A549 (cell line): ENCODE measurements at regions not wholly inside any gene's neighbourhood (a gene's known extent, or its start where the extent isn't known, plus 50 kb on each side); places are given as distances from the start of the nearest gene placed in this dataset.

ENCODE experiments used
- ATAC-seq, 2 experiments: fragments of 200-7000 bp in 1 of 2; fragments of >200 bp in 1 of 2; cut with Nextera tagmentation in 1 of 2; cut with Tn5 transposase in 1 of 2; 3 replicates each; pipeline versions ENCODE4 v1.8.0 to v1.9.1; 2018 to 2020; ENCODE audit warnings: mild to moderate bottlenecking in 1 of 2, moderate library complexity in 1 of 2
- CTCF ChIA-PET: fragments of 300-600 bp; sonication (Branson Sonifier 250); formaldehyde crosslinking; extraction: SDS; loops from one replicate; lab custom pipeline; 2021; ENCODE audit warnings: antibody characterized with exemption, inconsistent platforms; lab: Yijun Ruan, JAX
- POLR2A ChIA-PET: fragments of 350-600 bp; formaldehyde crosslinking; extraction: SDS; loops from one replicate; lab custom pipeline; 2021; ENCODE audit warnings: antibody characterized with exemption, inconsistent platforms; lab: Yijun Ruan, JAX
- DNase-seq, 2 experiments: peaks; one replicate each; pipeline versions ENCODE4 v3.0.0 to v3.0.0-alpha.2; 2011 to 2016; ENCODE audit warnings: low read depth in 1 of 2, low spot score in 1 of 2
- FAIRE-seq: peaks from 2 replicates; lab custom pipeline; 2011; peaks lifted over from hg19 to GRCh38; lab: Jason Lieb, UNC
- H3K27ac ChIP-seq, 2 experiments: fragments of >200 bp; sonication (Bioruptor Twin); formaldehyde crosslinking; 3 replicates each; pipeline ENCODE4 v1.5.1; 2016 to 2017
- H3K4me1 ChIP-seq: fragments of >200 bp; sonication (Bioruptor Twin); formaldehyde crosslinking; 3 replicates; pipeline ENCODE4 v1.6.1; 2016
- H3K4me2 ChIP-seq: fragments of >200 bp; sonication (Bioruptor Twin); formaldehyde crosslinking; 3 replicates; pipeline ENCODE4 v1.6.1; 2016
- H3K4me3 ChIP-seq: fragments of >200 bp; sonication (Bioruptor Twin); formaldehyde crosslinking; 3 replicates; pipeline ENCODE4 v1.5.1; 2016
- H3K9me3 ChIP-seq: fragments of >200 bp; sonication (Bioruptor Twin); formaldehyde crosslinking; 3 replicates; pipeline ENCODE4 v1.6.1; 2016
- BHLHE40 ChIP-seq: IDR thresholded peaks from 2 replicates; pipeline ENCODE4 v1.6.1; 2012; ENCODE audit warnings: low read depth, low read length, inconsistent platforms
- CBX2 ChIP-seq: fragments of 200-600 bp; sonication (generic); IDR thresholded peaks from 2 replicates; pipeline ENCODE4 v1.6.1; 2016; ENCODE audit warnings: low read depth, mild to moderate bottlenecking, borderline replicate concordance
- E2F6 ChIP-seq: IDR thresholded peaks from 2 replicates; pipeline ENCODE4 v1.6.1; 2012; ENCODE audit warnings: low read depth, borderline replicate concordance
- EHF ChIP-seq: fragments of 250-450 bp; sonication (Bioruptor Pico); IDR thresholded peaks from 2 replicates; pipeline ENCODE4 v1.5.0; 2020; ENCODE audit warnings: mild to moderate bottlenecking
- EHMT2 ChIP-seq: fragments of 200-600 bp; sonication (generic); IDR thresholded peaks from 2 replicates; pipeline ENCODE4 v1.6.1; 2016; ENCODE audit warnings: antibody characterized with exemption, low read depth, mild to moderate bottlenecking, moderate library complexity
- FOSB ChIP-seq: fragments of 250-450 bp; sonication (Bioruptor Pico); IDR thresholded peaks from 2 replicates; pipeline ENCODE4 v1.5.0; 2020; ENCODE audit warnings: mild to moderate bottlenecking, moderate library complexity
- FOSL2 ChIP-seq, 2 experiments: fragments of 450-650 bp in 1 of 2; fragments of >200 bp in 1 of 2; sonication (Bioruptor Twin) in 1 of 2; formaldehyde crosslinking; IDR thresholded peaks; 2 replicates each; pipeline versions ENCODE4 v1.5.0 to v1.6.1; 2016 to 2020; ENCODE audit warnings: mild to moderate bottlenecking in 1 of 2, moderate library complexity in 1 of 2
- FOXS1 ChIP-seq: fragments of 250-450 bp; sonication (Bioruptor Pico); IDR thresholded peaks from 2 replicates; pipeline ENCODE4 v1.5.0; 2020; ENCODE audit warnings: mild to moderate bottlenecking, moderate library complexity
- HDAC2 ChIP-seq: fragments of 200-600 bp; sonication (generic); IDR thresholded peaks from 2 replicates; pipeline ENCODE4 v1.6.1; 2016
- HMGXB4 ChIP-seq: fragments of 250-450 bp; sonication (Bioruptor Pico); IDR thresholded peaks from 2 replicates; pipeline ENCODE4 v1.5.0; 2021; ENCODE audit warnings: mild to moderate bottlenecking, moderate library complexity, borderline replicate concordance
- HOXB5 ChIP-seq: fragments of 250-450 bp; sonication (Bioruptor Pico); IDR thresholded peaks from 2 replicates; pipeline ENCODE4 v1.5.0; 2020; ENCODE audit warnings: mild to moderate bottlenecking, moderate library complexity
- JUN ChIP-seq, 2 experiments: fragments of >200 bp; sonication (Bioruptor Twin); formaldehyde crosslinking; IDR thresholded peaks; 2 replicates in 1 of 2; 3 replicates in 1 of 2; pipeline ENCODE4 v1.6.1; 2016 to 2017
- KDM5A ChIP-seq: fragments of 200-600 bp; sonication (generic); IDR thresholded peaks from 2 replicates; pipeline ENCODE4 v1.6.1; 2016; ENCODE audit warnings: antibody characterized with exemption, mild to moderate bottlenecking
- MAX ChIP-seq: IDR thresholded peaks from 2 replicates; pipeline ENCODE4 v1.6.1; 2012
- MYC ChIP-seq: IDR thresholded peaks from 2 replicates; pipeline ENCODE4 v1.6.1; 2012; ENCODE audit warnings: mild to moderate bottlenecking, inconsistent platforms, low read length, improper control_type of control experiment, borderline replicate concordance
- NFE2L2 ChIP-seq: fragments of 150-350 bp; conservative IDR thresholded peaks from 2 replicates; pipeline ENCODE4 v1.6.1; 2014; ENCODE audit warnings: low read length
- NPAS2 ChIP-seq: fragments of 250-450 bp; sonication (Bioruptor Pico); IDR thresholded peaks from 2 replicates; pipeline ENCODE4 v1.8.0; 2022; ENCODE audit warnings: mild to moderate bottlenecking, moderate library complexity, borderline replicate concordance
- PHF8 ChIP-seq: fragments of 200-600 bp; sonication (generic); IDR thresholded peaks from 2 replicates; pipeline ENCODE4 v1.6.1; 2016; ENCODE audit warnings: low read depth, mild to moderate bottlenecking, antibody characterized with exemption, moderate library complexity, borderline replicate concordance
- POLR2A ChIP-seq: IDR thresholded peaks from 2 replicates; pipeline ENCODE4 v1.6.1; 2012; ENCODE audit warnings: mild to moderate bottlenecking, low read length
- RCOR1 ChIP-seq: fragments of 150-350 bp; IDR thresholded peaks from 2 replicates; pipeline ENCODE4 v1.6.1; 2014; ENCODE audit warnings: antibody characterized with exemption, low read length, low read depth
- SMC3 ChIP-seq: fragments of >200 bp; sonication (Bioruptor Twin); formaldehyde crosslinking; IDR thresholded peaks from 3 replicates; pipeline ENCODE4 v1.6.1; 2018; ENCODE audit warnings: inconsistent platforms
- SREBF2 ChIP-seq: fragments of 450-650 bp; IDR thresholded peaks from 2 replicates; pipeline ENCODE4 v1.6.1; 2014; ENCODE audit warnings: mild to moderate bottlenecking, moderate library complexity
- ZSCAN20 ChIP-seq: fragments of 250-450 bp; sonication (Bioruptor Pico); IDR thresholded peaks from 2 replicates; pipeline ENCODE4 v1.8.0; 2022; ENCODE audit warnings: mild to moderate bottlenecking, moderate library complexity
- WGBS: methylation state at CpG from one replicate; pipeline ENCODE4 v1.1.6; 2017; ENCODE audit errors: missing lambda C conversion rate; 5-methylcytosine and 5-hydroxymethylcytosine counted together
- TF ChIP-seq, protein P1 (sequence below): fragments of 450-650 bp; IDR thresholded peaks from 2 replicates; pipeline ENCODE4 v1.6.1; 2014; ENCODE audit warnings: antibody characterized with exemption

GRCh38 chr5:159493696-159494095 lies 163.4 kb upstream of the IL12B start:
- no peaks in the 10 kb centered on the region for H3K4me1 ChIP-seq
- TF ChIP-seq HDAC2 (no peak), KDM5A (no peak), MAX (no peak), CBX2 (no peak), SMC3 (no peak), FOSL2 (IDR thresholded peaks at IDR 0.05) (no peak), FOSL2 (CRISPR knock-in tag; IDR thresholded peaks at IDR 0.05) (no peak), RCOR1 (no peak), FOSB (CRISPR knock-in tag) (no peak), BHLHE40 (no peak), POLR2A (no peak), HMGXB4 (CRISPR knock-in tag) (no peak), NFE2L2 (no peak), NPAS2 (CRISPR knock-in tag) (no peak), E2F6 (no peak)
- TF ChIP-seq, protein P1, sequence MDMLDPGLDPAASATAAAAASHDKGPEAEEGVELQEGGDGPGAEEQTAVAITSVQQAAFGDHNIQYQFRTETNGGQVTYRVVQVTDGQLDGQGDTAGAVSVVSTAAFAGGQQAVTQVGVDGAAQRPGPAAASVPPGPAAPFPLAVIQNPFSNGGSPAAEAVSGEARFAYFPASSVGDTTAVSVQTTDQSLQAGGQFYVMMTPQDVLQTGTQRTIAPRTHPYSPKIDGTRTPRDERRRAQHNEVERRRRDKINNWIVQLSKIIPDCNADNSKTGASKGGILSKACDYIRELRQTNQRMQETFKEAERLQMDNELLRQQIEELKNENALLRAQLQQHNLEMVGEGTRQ = no peak
- CTCF ChIA-PET = no interaction called here

DNA sequence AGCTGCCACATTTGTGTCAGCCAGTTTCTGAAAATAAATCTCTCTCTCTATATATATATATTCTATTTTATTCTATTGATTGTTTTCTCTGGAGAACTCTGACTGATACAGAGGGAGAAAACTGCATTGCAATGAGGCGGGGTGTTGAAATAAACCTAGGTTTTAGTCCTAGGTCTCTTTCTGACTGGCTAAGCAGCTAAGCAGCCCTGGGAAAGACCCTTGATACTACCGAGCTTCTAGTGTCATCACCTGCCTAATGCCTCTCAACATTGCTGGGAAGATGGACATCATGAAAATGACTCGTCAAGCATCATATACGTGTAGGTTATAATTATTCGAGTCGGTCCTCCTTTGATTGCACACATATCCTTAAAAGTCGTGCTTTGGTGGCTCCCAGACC lies 166.5 kb upstream of the IL12B start:
- H3K9me3 ChIP-seq = no peaks in the 10 kb centered on the region
- H3K4me3 ChIP-seq = no peak overlapping the region
- ChIA-PET POLR2A (no interaction called here), CTCF (interaction anchor here (1.0 to 1.2 kb wide), 2 partner anchors 10 to 95 kb away, joined by 3 to 4 read pairs; no protein-coding TSS in a partner anchor)
- no peaks in the 10 kb centered on the region for H3K4me1 ChIP-seq
- no peak for FAIRE-seq
- TF ChIP-seq FOXS1 (no peak), MAX (no peak), SREBF2 (no peak), HOXB5 (CRISPR knock-in tag) (no peak), NFE2L2 (no peak), MYC (no peak), EHMT2 (no peak), EHF (CRISPR knock-in tag) (no peak), JUN (IDR thresholded peaks at IDR 0.05) (no peak), RCOR1 (no peak), ZSCAN20 (CRISPR knock-in tag) (no peak), SMC3 (no peak), PHF8 (no peak)
- no peak overlapping the region for H3K4me2 ChIP-seq
- WGBS = 82% methylated on average over 7 of the region's 7 CpGs
- DNase-seq = no peak
- H3K27ac ChIP-seq = no peak overlapping the region
- ATAC-seq = no peak

More at GRCh38 chr5:159493696-159494095, 163.4 kb upstream of the IL12B start:
- FAIRE-seq (no peak), DNase-seq (no peak), ATAC-seq (no peak)
- POLR2A ChIA-PET = no interaction called here
- Histone ChIP-seq H3K27ac (no peak overlapping the region), H3K4me2 (no peak overlapping the region), H3K4me3 (no peak overlapping the region), H3K9me3 (no peaks in the 10 kb centered on the region)
